NB4 (cell line): ENCODE measurements at regions not wholly inside any gene's neighbourhood (a gene's known extent, or its start where the extent isn't known, plus 50 kb on each side); places are given as distances from the start of the nearest gene placed in this dataset.

Experiments
- POLR2A ChIP-seq: IDR thresholded peaks from 2 replicates; pipeline ENCODE4 v1.6.1; 2011; ENCODE audit warnings: mild to moderate bottlenecking; ENCODE audit not compliant: insufficient read length; ENCODE audit errors: extremely low read depth
- TF ChIP-seq, protein P1 (sequence below): IDR thresholded peaks from one replicate; pipeline ENCODE4 v1.5.1; 2012; ENCODE audit warnings: low read depth, low read length

- TF ChIP-seq POLR2A = no peak
- TF ChIP-seq, protein P1, sequence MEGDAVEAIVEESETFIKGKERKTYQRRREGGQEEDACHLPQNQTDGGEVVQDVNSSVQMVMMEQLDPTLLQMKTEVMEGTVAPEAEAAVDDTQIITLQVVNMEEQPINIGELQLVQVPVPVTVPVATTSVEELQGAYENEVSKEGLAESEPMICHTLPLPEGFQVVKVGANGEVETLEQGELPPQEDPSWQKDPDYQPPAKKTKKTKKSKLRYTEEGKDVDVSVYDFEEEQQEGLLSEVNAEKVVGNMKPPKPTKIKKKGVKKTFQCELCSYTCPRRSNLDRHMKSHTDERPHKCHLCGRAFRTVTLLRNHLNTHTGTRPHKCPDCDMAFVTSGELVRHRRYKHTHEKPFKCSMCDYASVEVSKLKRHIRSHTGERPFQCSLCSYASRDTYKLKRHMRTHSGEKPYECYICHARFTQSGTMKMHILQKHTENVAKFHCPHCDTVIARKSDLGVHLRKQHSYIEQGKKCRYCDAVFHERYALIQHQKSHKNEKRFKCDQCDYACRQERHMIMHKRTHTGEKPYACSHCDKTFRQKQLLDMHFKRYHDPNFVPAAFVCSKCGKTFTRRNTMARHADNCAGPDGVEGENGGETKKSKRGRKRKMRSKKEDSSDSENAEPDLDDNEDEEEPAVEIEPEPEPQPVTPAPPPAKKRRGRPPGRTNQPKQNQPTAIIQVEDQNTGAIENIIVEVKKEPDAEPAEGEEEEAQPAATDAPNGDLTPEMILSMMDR = no peak
Observed at GRCh38 chr5:172505845-172506244, 51.5 kb upstream of the SH3PXD2B start.
